Transverse colon (tissue), 4 donors: ENCODE measurements at regions not wholly inside any gene's neighbourhood (a gene's known extent, or its start where the extent isn't known, plus 50 kb on each side); places are given as distances from the start of the nearest gene placed in this dataset.
"Not testable (repeated sequence)": the region's sequence is repeated elsewhere in the genome, so short reads cannot be mapped to it uniquely, and the experiment has no call there.

Experiments
- POLR2A ChIP-seq: fragments of 450-650 bp; IDR thresholded peaks from one replicate; pipeline ENCODE4 v1.6.1; 2016; ENCODE audit warnings: antibody characterized with exemption, mild to moderate bottlenecking, moderate library complexity
- POLR2AphosphoS5 ChIP-seq, 3 donors: sonication (generic); formaldehyde crosslinking; IDR thresholded peaks; one replicate each; pipeline ENCODE4 v1.6.1; 2016; ENCODE audit warnings: antibody characterized with exemption in 3 of 3
- TF ChIP-seq, protein P1 (sequence below), 5 experiments: fragments of 200-600 bp in 3 of 5; fragments of 450-650 bp in 2 of 5; sonication (generic) in 3 of 5; IDR thresholded peaks; 1 replicate in 2 of 5; 2 replicates in 3 of 5; pipeline ENCODE4 v1.5.1; 2016 to 2017; ENCODE audit warnings: antibody characterized with exemption in 5 of 5, inconsistent platforms in 3 of 5, mild to moderate bottlenecking in 2 of 5, moderate library complexity in 1 of 5

GRCh38 chr6:40867527-40867926, 171.5 kb downstream of the UNC5CL start:
- TF ChIP-seq, protein P1, sequence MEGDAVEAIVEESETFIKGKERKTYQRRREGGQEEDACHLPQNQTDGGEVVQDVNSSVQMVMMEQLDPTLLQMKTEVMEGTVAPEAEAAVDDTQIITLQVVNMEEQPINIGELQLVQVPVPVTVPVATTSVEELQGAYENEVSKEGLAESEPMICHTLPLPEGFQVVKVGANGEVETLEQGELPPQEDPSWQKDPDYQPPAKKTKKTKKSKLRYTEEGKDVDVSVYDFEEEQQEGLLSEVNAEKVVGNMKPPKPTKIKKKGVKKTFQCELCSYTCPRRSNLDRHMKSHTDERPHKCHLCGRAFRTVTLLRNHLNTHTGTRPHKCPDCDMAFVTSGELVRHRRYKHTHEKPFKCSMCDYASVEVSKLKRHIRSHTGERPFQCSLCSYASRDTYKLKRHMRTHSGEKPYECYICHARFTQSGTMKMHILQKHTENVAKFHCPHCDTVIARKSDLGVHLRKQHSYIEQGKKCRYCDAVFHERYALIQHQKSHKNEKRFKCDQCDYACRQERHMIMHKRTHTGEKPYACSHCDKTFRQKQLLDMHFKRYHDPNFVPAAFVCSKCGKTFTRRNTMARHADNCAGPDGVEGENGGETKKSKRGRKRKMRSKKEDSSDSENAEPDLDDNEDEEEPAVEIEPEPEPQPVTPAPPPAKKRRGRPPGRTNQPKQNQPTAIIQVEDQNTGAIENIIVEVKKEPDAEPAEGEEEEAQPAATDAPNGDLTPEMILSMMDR (IDR thresholded peaks at IDR 0.05) = not testable (repeated sequence)
- not testable (repeated sequence) for TF ChIP-seq POLR2A; POLR2AphosphoS5 (IDR thresholded peaks at IDR 0.05)
